Progenitor cell of endocrine pancreas (in vitro differentiated cells): ENCODE measurements at regions not wholly inside any gene's neighbourhood (a gene's known extent, or its start where the extent isn't known, plus 50 kb on each side); places are given as distances from the start of the nearest gene placed in this dataset.

ENCODE experiments used
- DNase-seq: peaks from one replicate; pipeline ENCODE4 v3.0.0; 2021; ENCODE audit warnings: low spot score; ENCODE audit not compliant: unreplicated experiment
- H3K27ac Mint-ChIP-seq: 2 replicates; pipeline ENCODE4 v1.8.0; 2021; ENCODE audit warnings: mild to moderate bottlenecking, moderate library complexity, mixed read lengths
- H3K27me3 Mint-ChIP-seq: 2 replicates; pipeline ENCODE4 v1.8.0; 2021; ENCODE audit warnings: mixed read lengths
- H3K36me3 Mint-ChIP-seq: 2 replicates; pipeline ENCODE4 v1.8.0; 2022; ENCODE audit warnings: mixed read lengths; ENCODE audit not compliant: insufficient read depth
- H3K4me1 Mint-ChIP-seq: 2 replicates; pipeline ENCODE4 v1.8.0; 2021; ENCODE audit warnings: low read depth, mixed read lengths
- H3K4me3 Mint-ChIP-seq: 2 replicates; pipeline ENCODE4 v1.8.0; 2021; ENCODE audit warnings: low read depth, mild to moderate bottlenecking, moderate library complexity, mixed read lengths
- H3K9me3 Mint-ChIP-seq: 2 replicates; pipeline ENCODE4 v1.8.0; 2021; ENCODE audit warnings: low read depth, mixed read lengths
- CTCF ChIP-seq: fragments of 200-600 bp; sonication (generic); IDR thresholded peaks from one replicate; pipeline ENCODE4 v1.5.0; 2021; ENCODE audit warnings: antibody characterized with exemption, mild to moderate bottlenecking; ENCODE audit not compliant: unreplicated experiment

GRCh38 chr10:36147529-36147928 is 505.4 kb upstream of the FZD8 start:
- no peaks in the 10 kb centered on the region for H3K27me3 Mint-ChIP-seq
- no peak overlapping the region for H3K4me3 Mint-ChIP-seq
- no peak for TF ChIP-seq CTCF
- H3K9me3 Mint-ChIP-seq, result peaks cover 20% of the 10 kb centered on the region
- no peak for DNase-seq
- no peak overlapping the region for H3K27ac Mint-ChIP-seq
- no peaks in the 10 kb centered on the region for H3K4me1 Mint-ChIP-seq
- H3K36me3 Mint-ChIP-seq, result peaks cover 3% of the 10 kb centered on the region

- no peaks in the 10 kb centered on the region for H3K4me1 Mint-ChIP-seq
- H3K27ac Mint-ChIP-seq, result no peak overlapping the region
- H3K36me3 Mint-ChIP-seq, result no peaks in the 10 kb centered on the region
- peaks cover 23% of the 10 kb centered on the region for H3K9me3 Mint-ChIP-seq
- DNase-seq, result no peak
- no peak overlapping the region for H3K4me3 Mint-ChIP-seq
- TF ChIP-seq CTCF, result no peak
- H3K27me3 Mint-ChIP-seq, result no peaks in the 10 kb centered on the region
These were observed 499.9 kb upstream of the FZD8 start for GRCh38 chr10:36141856-36142560.

GRCh38 chr10:36129051-36129450 is 487.0 kb upstream of the FZD8 start:
- H3K9me3 Mint-ChIP-seq, result peaks cover 5% of the 10 kb centered on the region
- no peaks in the 10 kb centered on the region for H3K27me3 Mint-ChIP-seq
- H3K4me3 Mint-ChIP-seq, result no peak overlapping the region
- TF ChIP-seq CTCF, result no peak
- no peaks in the 10 kb centered on the region for H3K36me3 Mint-ChIP-seq
- no peak for DNase-seq
- H3K27ac Mint-ChIP-seq, result no peak overlapping the region
- no peaks in the 10 kb centered on the region for H3K4me1 Mint-ChIP-seq

GRCh38 chr10:36126076-36126475 is 484.0 kb upstream of the FZD8 start:
- no peak for DNase-seq
- H3K27ac Mint-ChIP-seq, result no peak overlapping the region
- no peak for TF ChIP-seq CTCF
- no peaks in the 10 kb centered on the region for H3K36me3 Mint-ChIP-seq
- no peak overlapping the region for H3K4me3 Mint-ChIP-seq
- H3K4me1 Mint-ChIP-seq, result no peaks in the 10 kb centered on the region
- peaks cover 8% of the 10 kb centered on the region for H3K9me3 Mint-ChIP-seq
- no peaks in the 10 kb centered on the region for H3K27me3 Mint-ChIP-seq

GRCh38 chr10:36119455-36119854 is 477.4 kb upstream of the FZD8 start:
- Mint-ChIP-seq H3K9me3 (peaks cover 6% of the 10 kb centered on the region), H3K4me1 (peaks cover 35% of the 10 kb centered on the region), H3K4me3 (no peak overlapping the region), H3K36me3 (no peaks in the 10 kb centered on the region), H3K27me3 (no peaks in the 10 kb centered on the region), H3K27ac (no peak overlapping the region)
- TF ChIP-seq CTCF, result no peak
- DNase-seq, result no peak
